ENCODE measurements at regions not wholly inside any gene's neighbourhood (a gene's known extent, or its start where the extent isn't known, plus 50 kb on each side); places are given as distances from the start of the nearest gene placed in this dataset.

DNA sequence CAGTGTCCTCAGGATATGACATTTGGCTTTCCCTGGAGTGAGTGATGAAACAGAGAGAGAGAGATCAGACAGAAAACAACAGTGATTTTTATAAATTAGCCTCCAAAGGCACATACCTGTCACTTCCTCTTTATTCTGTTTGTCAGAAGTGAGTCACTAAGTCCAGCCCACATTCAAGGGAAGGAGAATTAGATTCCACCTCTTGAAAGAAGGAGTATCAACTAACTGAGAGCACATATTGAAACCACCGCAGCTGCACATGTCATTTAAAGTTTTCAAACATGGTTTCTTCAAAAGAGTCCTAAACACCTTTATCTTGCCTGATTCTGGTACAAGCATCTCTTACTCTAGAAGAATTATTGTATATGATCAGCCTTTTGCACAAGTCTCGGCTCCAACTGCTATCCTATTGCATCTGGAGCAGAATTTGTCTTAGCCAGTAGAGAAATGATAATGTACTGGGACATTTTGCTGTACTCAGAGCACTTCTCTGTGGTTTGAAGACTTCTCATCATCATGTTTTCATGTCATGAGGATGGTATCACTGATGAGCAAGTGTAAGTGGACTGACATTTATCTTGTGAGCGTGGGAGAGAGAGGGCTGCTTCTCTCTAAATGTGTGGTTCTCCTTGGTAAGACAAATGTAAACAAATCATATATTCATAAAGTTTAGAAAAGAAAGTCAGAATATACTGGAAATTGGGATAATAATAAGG, 338.9 kb upstream of the CFAP20DC start:
- Histone ChIP-seq H3K4me3 (ENCODE audit: low read length) (no peak overlapping the region), H3K9ac (ENCODE audit: low read length) (no peak overlapping the region), H3F3A (ENCODE audit: insufficient read depth, low read length, poor library complexity, severe bottlenecking) (no peaks in the 10 kb centered on the region), H3K4me2 (ENCODE audit: low read length) (no peak overlapping the region), H3K27me3 (ENCODE audit: insufficient read depth, low read depth, low read length) (no peaks in the 10 kb centered on the region), H3K36me3 (ENCODE audit: insufficient read depth, low read length) (no peaks in the 10 kb centered on the region), H3K9me3 (ENCODE audit: low read length) (no peaks in the 10 kb centered on the region), H2AFZ (ENCODE audit: low read depth, low read length) (no peak overlapping the region), H3K27ac (ENCODE audit: low read length) (no peak overlapping the region), H3K79me2 (replicated peaks; ENCODE audit: insufficient read depth, low read length) (no peaks in the 10 kb centered on the region), H4K20me1 (ENCODE audit: insufficient read depth) (no peaks in the 10 kb centered on the region), H3K9me2 (ENCODE audit: insufficient read depth, low read length) (no peaks in the 10 kb centered on the region)
- TF ChIP-seq RAD21 (conservative IDR thresholded peaks at IDR 0.05) (no peak), EZH2 (IDR thresholded peaks at IDR 0.05; ENCODE audit: borderline replicate concordance, insufficient read depth, low read length, poor library complexity, severe bottlenecking) (no peak), POLR2AphosphoS5 (IDR thresholded peaks at IDR 0.05) (no peak), MXI1 (conservative IDR thresholded peaks at IDR 0.05; ENCODE audit: poor library complexity, severe bottlenecking) (no peak), EP300 (conservative IDR thresholded peaks at IDR 0.05; ENCODE audit: poor library complexity, severe bottlenecking) (no peak), TAF1 (IDR thresholded peaks at IDR 0.05; ENCODE audit: low read depth) (no peak), SMC3 (conservative IDR thresholded peaks at IDR 0.05; ENCODE audit: poor library complexity) (no peak)
- TF ChIP-seq, protein P1, sequence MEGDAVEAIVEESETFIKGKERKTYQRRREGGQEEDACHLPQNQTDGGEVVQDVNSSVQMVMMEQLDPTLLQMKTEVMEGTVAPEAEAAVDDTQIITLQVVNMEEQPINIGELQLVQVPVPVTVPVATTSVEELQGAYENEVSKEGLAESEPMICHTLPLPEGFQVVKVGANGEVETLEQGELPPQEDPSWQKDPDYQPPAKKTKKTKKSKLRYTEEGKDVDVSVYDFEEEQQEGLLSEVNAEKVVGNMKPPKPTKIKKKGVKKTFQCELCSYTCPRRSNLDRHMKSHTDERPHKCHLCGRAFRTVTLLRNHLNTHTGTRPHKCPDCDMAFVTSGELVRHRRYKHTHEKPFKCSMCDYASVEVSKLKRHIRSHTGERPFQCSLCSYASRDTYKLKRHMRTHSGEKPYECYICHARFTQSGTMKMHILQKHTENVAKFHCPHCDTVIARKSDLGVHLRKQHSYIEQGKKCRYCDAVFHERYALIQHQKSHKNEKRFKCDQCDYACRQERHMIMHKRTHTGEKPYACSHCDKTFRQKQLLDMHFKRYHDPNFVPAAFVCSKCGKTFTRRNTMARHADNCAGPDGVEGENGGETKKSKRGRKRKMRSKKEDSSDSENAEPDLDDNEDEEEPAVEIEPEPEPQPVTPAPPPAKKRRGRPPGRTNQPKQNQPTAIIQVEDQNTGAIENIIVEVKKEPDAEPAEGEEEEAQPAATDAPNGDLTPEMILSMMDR (IDR thresholded peaks at IDR 0.05; ENCODE audit: poor library complexity, severe bottlenecking) = no peak
- TF ChIP-seq, protein P2, sequence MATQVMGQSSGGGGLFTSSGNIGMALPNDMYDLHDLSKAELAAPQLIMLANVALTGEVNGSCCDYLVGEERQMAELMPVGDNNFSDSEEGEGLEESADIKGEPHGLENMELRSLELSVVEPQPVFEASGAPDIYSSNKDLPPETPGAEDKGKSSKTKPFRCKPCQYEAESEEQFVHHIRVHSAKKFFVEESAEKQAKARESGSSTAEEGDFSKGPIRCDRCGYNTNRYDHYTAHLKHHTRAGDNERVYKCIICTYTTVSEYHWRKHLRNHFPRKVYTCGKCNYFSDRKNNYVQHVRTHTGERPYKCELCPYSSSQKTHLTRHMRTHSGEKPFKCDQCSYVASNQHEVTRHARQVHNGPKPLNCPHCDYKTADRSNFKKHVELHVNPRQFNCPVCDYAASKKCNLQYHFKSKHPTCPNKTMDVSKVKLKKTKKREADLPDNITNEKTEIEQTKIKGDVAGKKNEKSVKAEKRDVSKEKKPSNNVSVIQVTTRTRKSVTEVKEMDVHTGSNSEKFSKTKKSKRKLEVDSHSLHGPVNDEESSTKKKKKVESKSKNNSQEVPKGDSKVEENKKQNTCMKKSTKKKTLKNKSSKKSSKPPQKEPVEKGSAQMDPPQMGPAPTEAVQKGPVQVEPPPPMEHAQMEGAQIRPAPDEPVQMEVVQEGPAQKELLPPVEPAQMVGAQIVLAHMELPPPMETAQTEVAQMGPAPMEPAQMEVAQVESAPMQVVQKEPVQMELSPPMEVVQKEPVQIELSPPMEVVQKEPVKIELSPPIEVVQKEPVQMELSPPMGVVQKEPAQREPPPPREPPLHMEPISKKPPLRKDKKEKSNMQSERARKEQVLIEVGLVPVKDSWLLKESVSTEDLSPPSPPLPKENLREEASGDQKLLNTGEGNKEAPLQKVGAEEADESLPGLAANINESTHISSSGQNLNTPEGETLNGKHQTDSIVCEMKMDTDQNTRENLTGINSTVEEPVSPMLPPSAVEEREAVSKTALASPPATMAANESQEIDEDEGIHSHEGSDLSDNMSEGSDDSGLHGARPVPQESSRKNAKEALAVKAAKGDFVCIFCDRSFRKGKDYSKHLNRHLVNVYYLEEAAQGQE (IDR thresholded peaks at IDR 0.05; ENCODE audit: borderline replicate concordance) = no peak

DNA sequence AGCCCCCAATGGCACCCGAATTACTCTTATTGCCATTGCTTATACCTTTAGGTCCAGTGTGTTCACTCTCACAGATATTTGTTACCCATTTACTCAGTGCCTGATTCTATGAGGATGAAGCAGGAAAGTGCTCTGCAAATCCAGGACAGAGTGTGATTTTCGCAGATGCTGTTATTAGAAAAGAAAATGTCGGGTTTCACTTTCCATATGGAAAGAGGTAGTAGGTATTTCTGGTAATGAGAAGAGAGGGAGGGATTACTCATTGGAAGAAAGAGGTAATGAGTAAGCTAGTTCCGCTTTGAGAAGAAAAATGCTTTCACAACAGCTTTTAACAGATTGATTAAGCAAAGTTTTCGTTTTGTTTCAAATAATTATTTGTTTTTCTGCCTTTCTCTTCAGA, 336.3 kb upstream of the CFAP20DC start:
- H3K9me2 ChIP-seq (ENCODE audit: insufficient read depth, low read length) = no peaks in the 10 kb centered on the region
- H3K4me2 ChIP-seq (ENCODE audit: low read length) = no peak overlapping the region
- no peaks in the 10 kb centered on the region for H3K9me3 ChIP-seq (ENCODE audit: low read length)
- H3K79me2 ChIP-seq (replicated peaks; ENCODE audit: insufficient read depth, low read length) = no peaks in the 10 kb centered on the region
- no peaks in the 10 kb centered on the region for H3K27me3 ChIP-seq (ENCODE audit: insufficient read depth, low read depth, low read length)
- no peak overlapping the region for H3K4me3 ChIP-seq (ENCODE audit: low read length)
- H2AFZ ChIP-seq (ENCODE audit: low read depth, low read length) = no peak overlapping the region
- TF ChIP-seq, protein P2 (IDR thresholded peaks at IDR 0.05; ENCODE audit: borderline replicate concordance) = no peak
- no peak for TF ChIP-seq POLR2AphosphoS5 (IDR thresholded peaks at IDR 0.05)
- TF ChIP-seq MXI1 (conservative IDR thresholded peaks at IDR 0.05; ENCODE audit: poor library complexity, severe bottlenecking) = no peak
- TF ChIP-seq, protein P1 (IDR thresholded peaks at IDR 0.05; ENCODE audit: poor library complexity, severe bottlenecking) = no peak
- TF ChIP-seq TAF1 (IDR thresholded peaks at IDR 0.05; ENCODE audit: low read depth) = no peak
- TF ChIP-seq SMC3 (conservative IDR thresholded peaks at IDR 0.05; ENCODE audit: poor library complexity) = no peak
- TF ChIP-seq RAD21 (conservative IDR thresholded peaks at IDR 0.05) = no peak
- no peak for TF ChIP-seq EZH2 (IDR thresholded peaks at IDR 0.05; ENCODE audit: borderline replicate concordance, insufficient read depth, low read length, poor library complexity, severe bottlenecking)
- no peak for TF ChIP-seq EP300 (conservative IDR thresholded peaks at IDR 0.05; ENCODE audit: poor library complexity, severe bottlenecking)
- no peak overlapping the region for H3K9ac ChIP-seq (ENCODE audit: low read length)
- no peaks in the 10 kb centered on the region for H4K20me1 ChIP-seq (ENCODE audit: insufficient read depth)
- no peaks in the 10 kb centered on the region for H3F3A ChIP-seq (ENCODE audit: insufficient read depth, low read length, poor library complexity, severe bottlenecking)
- no peak overlapping the region for H3K27ac ChIP-seq (ENCODE audit: low read length)
- no peaks in the 10 kb centered on the region for H3K36me3 ChIP-seq (ENCODE audit: insufficient read depth, low read length)

All from neural cell (in vitro differentiated cells).